HG02973 (cell line): ENCODE measurements at regions not wholly inside any gene's neighbourhood (a gene's known extent, or its start where the extent isn't known, plus 50 kb on each side); places are given as distances from the start of the nearest gene placed in this dataset.

Experiments
- ATAC-seq: cut with Tn5 transposase; IDR thresholded peaks from one replicate; pipeline ENCODE4 v1.9.1; 2021; ENCODE audit warnings: moderate library complexity; ENCODE audit not compliant: unreplicated experiment

GRCh38 chr3:188940573-188940932, 231.2 kb upstream of the TPRG1 start:
- ATAC-seq = no peak

GRCh38 chr3:188941103-188941502, 230.7 kb upstream of the TPRG1 start:
- ATAC-seq = no peak

GRCh38 chr3:188942191-188942590, 229.6 kb upstream of the TPRG1 start:
- no peak for ATAC-seq

- no peak for ATAC-seq
Observed at GRCh38 chr3:188943591-188943990, 228.2 kb upstream of the TPRG1 start.

- no peak for ATAC-seq
Observed at GRCh38 chr3:188944108-188944507, 227.7 kb upstream of the TPRG1 start.

GRCh38 chr3:188946351-188947240, 225.2 kb upstream of the TPRG1 start:
- no peak for ATAC-seq

GRCh38 chr3:188947401-188948280, 224.1 kb upstream of the TPRG1 start:
- no peak for ATAC-seq

- no peak for ATAC-seq
Observed at GRCh38 chr3:188948281-188948996, 223.3 kb upstream of the TPRG1 start.

- no peak for ATAC-seq
Observed at GRCh38 chr3:188948997-188949389, 222.8 kb upstream of the TPRG1 start.

GRCh38 chr3:188949456-188949855, 222.3 kb upstream of the TPRG1 start:
- ATAC-seq = no peak

GRCh38 chr3:188949996-188950395, 221.8 kb upstream of the TPRG1 start:
- no peak for ATAC-seq

GRCh38 chr3:188950832-188951489, 220.8 kb upstream of the TPRG1 start:
- no peak for ATAC-seq

GRCh38 chr3:188951734-188952133, 220.0 kb upstream of the TPRG1 start:
- ATAC-seq = no peak

- peak; percentile 56 for ATAC-seq
Observed at GRCh38 chr3:188954590-188955208, 217.1 kb upstream of the TPRG1 start.

- ATAC-seq = no peak
Observed at GRCh38 chr3:188955919-188956318, 215.9 kb upstream of the TPRG1 start.

GRCh38 chr3:188956839-188957489, 214.8 kb upstream of the TPRG1 start:
- no peak for ATAC-seq

GRCh38 chr3:188959013-188959412, 212.8 kb upstream of the TPRG1 start:
- ATAC-seq = no peak

GRCh38 chr3:188962253-188963247, 209.2 kb upstream of the TPRG1 start:
- no peak for ATAC-seq

GRCh38 chr3:188964957-188965356, 206.8 kb upstream of the TPRG1 start:
- no peak for ATAC-seq
